Testis (tissue), 2 donors: ENCODE measurements at regions not wholly inside any gene's neighbourhood (a gene's known extent, or its start where the extent isn't known, plus 50 kb on each side); places are given as distances from the start of the nearest gene placed in this dataset.
"Not testable (repeated sequence)": the region's sequence is repeated elsewhere in the genome, so short reads cannot be mapped to it uniquely, and the experiment has no call there.

Source experiments
- DNase-seq: peaks from one replicate; pipeline ENCODE4 v3.0.0-alpha.2; 2019
- H3K27ac ChIP-seq, 2 donors: fragments of 200-600 bp; sonication (generic); one replicate each; pipeline ENCODE4 v1.5.1; 2019
- H3K27me3 ChIP-seq: fragments of 200-600 bp; sonication (generic); one replicate; pipeline ENCODE4 v1.5.1; 2019
- H3K36me3 ChIP-seq: fragments of 200-600 bp; sonication (generic); one replicate; pipeline ENCODE4 v1.5.1; 2017; ENCODE audit warnings: low read depth; ENCODE audit errors: missing control alignments
- H3K4me1 ChIP-seq: fragments of 200-600 bp; sonication (generic); one replicate; pipeline ENCODE4 v1.5.1; 2019
- H3K4me3 ChIP-seq, 2 donors: fragments of 200-600 bp; sonication (generic); one replicate each; pipeline ENCODE4 v1.5.1; 2017 to 2019
- H3K9me3 ChIP-seq: fragments of 200-600 bp; sonication (generic); one replicate; pipeline ENCODE4 v1.5.1; 2017
- CTCF ChIP-seq, 3 experiments: fragments of 450-650 bp in 2 of 3; fragments of 200-600 bp in 1 of 3; sonication (generic) in 1 of 3; IDR thresholded peaks; one replicate each; pipeline ENCODE4 v1.5.1; 2016 to 2019; ENCODE audit warnings: antibody characterized with exemption in 3 of 3, mild to moderate bottlenecking in 2 of 3, moderate library complexity in 1 of 3
- POLR2A ChIP-seq: fragments of 450-650 bp; IDR thresholded peaks from one replicate; pipeline ENCODE4 v1.6.1; 2017; ENCODE audit warnings: antibody characterized with exemption, mild to moderate bottlenecking, moderate library complexity
- WGBS, 2 donors: methylation state at CpG; one replicate each; pipeline ENCODE4 v1.1.5; 2018; 5-methylcytosine and 5-hydroxymethylcytosine counted together
- intact Hi-C: fragments of 100-400 bp; cut with DNase I; formaldehyde crosslinking; loops from one replicate; pipeline ENCODE4 v1.15.1; 2023; ENCODE audit warnings: low total_unique reads

GRCh38 chr16:79388396-79388795 is 212.1 kb downstream of the MAF start:
- 82 to 93% methylated on average over 1 of the region's 1 CpG for WGBS, 2 donors
- no peak overlapping the region for H3K4me3 ChIP-seq

GRCh38 chr16:79386299-79386698 is 214.2 kb downstream of the MAF start:
- intact Hi-C loops: no loop called here
- 87 to 94% methylated on average over 6 to 7 of the region's 7 CpGs for WGBS, 2 donors
- no peaks in the 10 kb centered on the region for H3K36me3 ChIP-seq
- no peak overlapping the region for H3K4me3 ChIP-seq
- no peaks in the 10 kb centered on the region for H3K9me3 ChIP-seq
- H3K27ac ChIP-seq: no peak overlapping the region
- H3K4me1 ChIP-seq: no peaks in the 10 kb centered on the region
- no peaks in the 10 kb centered on the region for H3K27me3 ChIP-seq
- no peak for TF ChIP-seq CTCF (IDR thresholded peaks at IDR 0.05)
- no peak for TF ChIP-seq POLR2A
- no peak for DNase-seq

More at GRCh38 chr16:79388396-79388795, 212.1 kb downstream of the MAF start:
- H3K9me3 ChIP-seq: no peaks in the 10 kb centered on the region
- H3K27me3 ChIP-seq: no peaks in the 10 kb centered on the region
- no peaks in the 10 kb centered on the region for H3K4me1 ChIP-seq
- H3K36me3 ChIP-seq: no peaks in the 10 kb centered on the region
- intact Hi-C loops: no loop called here
- TF ChIP-seq POLR2A: no peak
- no peak for TF ChIP-seq CTCF (IDR thresholded peaks at IDR 0.05)
- DNase-seq: no peak
- H3K27ac ChIP-seq: no peak overlapping the region

DNA sequence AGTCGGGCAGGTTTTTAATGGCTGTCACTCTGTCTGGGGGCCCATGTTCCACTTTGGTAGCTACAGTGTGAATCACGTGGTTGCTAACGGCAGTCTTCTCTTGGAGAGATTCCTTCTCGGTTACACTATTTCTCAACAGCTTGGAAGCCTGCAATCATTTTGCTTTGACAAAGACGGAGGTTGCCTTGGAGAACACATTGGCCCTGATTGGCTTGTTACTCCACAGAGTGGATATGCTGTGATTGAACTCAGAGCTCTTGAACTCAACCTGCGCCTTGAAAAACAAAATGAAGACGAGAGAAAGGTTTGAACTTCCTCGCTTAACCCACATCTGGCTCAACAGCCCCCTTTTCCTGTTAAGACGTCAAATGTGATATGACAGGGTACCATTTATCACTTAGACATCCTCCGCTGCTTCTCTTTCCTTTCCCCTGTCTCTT is 218.9 kb downstream of the MAF start:
- DNase-seq: no peak
- 60 to 63% methylated on average over 10 of the region's 10 CpGs for WGBS, 2 donors

DNA sequence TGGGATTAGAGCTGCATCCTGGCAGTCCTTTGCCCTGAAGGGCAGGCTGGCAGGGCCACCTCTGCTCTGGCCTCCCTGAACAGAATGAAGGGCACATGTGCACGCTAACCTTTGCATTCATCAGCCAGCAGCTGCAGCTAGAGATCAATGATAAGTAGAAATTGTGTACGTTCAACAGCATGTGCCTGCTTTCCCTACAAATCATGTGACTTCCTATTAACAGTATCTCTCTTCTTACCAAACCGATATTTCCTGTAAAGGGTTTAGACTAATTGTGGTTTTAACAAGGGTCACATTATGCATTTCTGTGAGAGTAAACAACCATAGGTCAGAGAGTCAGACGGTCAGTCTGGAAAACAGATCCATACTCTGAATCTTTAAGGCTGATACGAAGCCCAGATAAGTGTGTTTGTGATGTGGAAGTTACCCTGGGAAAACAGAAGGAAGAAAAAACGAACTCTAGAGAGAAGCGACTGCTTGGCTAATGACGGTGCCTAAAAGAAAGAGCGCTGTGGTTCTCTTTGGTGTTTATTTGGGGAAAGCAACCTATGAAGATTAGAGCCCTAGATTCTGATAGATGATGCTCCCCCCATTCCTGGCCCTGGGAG is 219.4 kb downstream of the MAF start:
- no peak overlapping the region for H3K4me3 ChIP-seq
- no peak overlapping the region for H3K27ac ChIP-seq
- TF ChIP-seq POLR2A: no peak
- intact Hi-C loops: no loop called here
- no peak for DNase-seq
- H3K4me1 ChIP-seq: no peaks in the 10 kb centered on the region
- no peaks in the 10 kb centered on the region for H3K9me3 ChIP-seq
- 63 to 70% methylated on average over 9 of the region's 9 CpGs for WGBS, 2 donors
- H3K27me3 ChIP-seq: no peaks in the 10 kb centered on the region
- H3K36me3 ChIP-seq: no peaks in the 10 kb centered on the region

More for the DNA sequence above, 218.9 kb downstream of the MAF start:
- no peaks in the 10 kb centered on the region for H3K36me3 ChIP-seq
- no peak overlapping the region for H3K4me3 ChIP-seq
- TF ChIP-seq CTCF (IDR thresholded peaks at IDR 0.05): no peak
- TF ChIP-seq POLR2A: no peak
- no peak overlapping the region for H3K27ac ChIP-seq
- no peaks in the 10 kb centered on the region for H3K4me1 ChIP-seq
- H3K27me3 ChIP-seq: no peaks in the 10 kb centered on the region
- no peaks in the 10 kb centered on the region for H3K9me3 ChIP-seq
- intact Hi-C loops: no loop called here

- no peak overlapping the region for H3K27ac ChIP-seq
- WGBS, 2 donors: 85 to 94% methylated on average over 3 of the region's 3 CpGs
- no peak overlapping the region for H3K4me3 ChIP-seq
- H3K4me1 ChIP-seq: no peaks in the 10 kb centered on the region
- TF ChIP-seq CTCF (IDR thresholded peaks at IDR 0.05) (no peak), POLR2A (no peak)
- H3K9me3 ChIP-seq: no peaks in the 10 kb centered on the region
- no peaks in the 10 kb centered on the region for H3K27me3 ChIP-seq
- no peaks in the 10 kb centered on the region for H3K36me3 ChIP-seq
- DNase-seq: no peak
- intact Hi-C loops: no loop called here
These were observed 221.4 kb downstream of the MAF start for GRCh38 chr16:79379095-79379494.

GRCh38 chr16:79377082-79377481 is 223.5 kb downstream of the MAF start:
- H3K4me3 ChIP-seq, H3K9me3 ChIP-seq, H3K27ac ChIP-seq, H3K4me1 ChIP-seq, H3K36me3 ChIP-seq, H3K27me3 ChIP-seq, DNase-seq, intact Hi-C loops: not testable (repeated sequence)
- 94 to 96% methylated on average over 3 to 4 of the region's 5 CpGs for WGBS, 2 donors
